EH (cell line): ENCODE measurements at regions not wholly inside any gene's neighbourhood (a gene's known extent, or its start where the extent isn't known, plus 50 kb on each side); places are given as distances from the start of the nearest gene placed in this dataset.

Source experiments
- DNase-seq: peaks from one replicate; pipeline ENCODE4 v3.0.0-alpha.2; 2015; ENCODE audit warnings: low read depth

- no peak for DNase-seq
Measured at GRCh38 chr10:104576611-104577010, 64.5 kb upstream of the SORCS3 start.

DNA sequence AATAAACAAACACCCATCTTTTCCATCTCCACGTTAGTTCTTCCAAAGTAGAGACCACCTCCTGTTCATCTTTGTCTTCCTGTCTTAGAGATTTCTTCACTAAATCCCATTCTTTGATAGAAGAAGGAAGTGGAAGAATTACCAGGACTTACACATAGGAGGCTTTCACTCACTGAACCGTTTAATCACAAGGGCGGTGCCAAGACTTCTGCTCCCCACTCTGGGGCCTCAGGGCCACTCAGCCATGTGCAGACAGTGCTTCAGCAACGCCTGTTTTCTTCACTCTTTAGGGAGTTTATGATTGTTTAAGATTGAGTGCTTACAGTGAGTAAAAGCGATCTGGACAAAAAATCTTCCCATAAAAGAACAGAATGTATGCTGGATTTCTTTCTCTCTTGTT, 63.9 kb upstream of the SORCS3 start:
- no peak for DNase-seq

DNA sequence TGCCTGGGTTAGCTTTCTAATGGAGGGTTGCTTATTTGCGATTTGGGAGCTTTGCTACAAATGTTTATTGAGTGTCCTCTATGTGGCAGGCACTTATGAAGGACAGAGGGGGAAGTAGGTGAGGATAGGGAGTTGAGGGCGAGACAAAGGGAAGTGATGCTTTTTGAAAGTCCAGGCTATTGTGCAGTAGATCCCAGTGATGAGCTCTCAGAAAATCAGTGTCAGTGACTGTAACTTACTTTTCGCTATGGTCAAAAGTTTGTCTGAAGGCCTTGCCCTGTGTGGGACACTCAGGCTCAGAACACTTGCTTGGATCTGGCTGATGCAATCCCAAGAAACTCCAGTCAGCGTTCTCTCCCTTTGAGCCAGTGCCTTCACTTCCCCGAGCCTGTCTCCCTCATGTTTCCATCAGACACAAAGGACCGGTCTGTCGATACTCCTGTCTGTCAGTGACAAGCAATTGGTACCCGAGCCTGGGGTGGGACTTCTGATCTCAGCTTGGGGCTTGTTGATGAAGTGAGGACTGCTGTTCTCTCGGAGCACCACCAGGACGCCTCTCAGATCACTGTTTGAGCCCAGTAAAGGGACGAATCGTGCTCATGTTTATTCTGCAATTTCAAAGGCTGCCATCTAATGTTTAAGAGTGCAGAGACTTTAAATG, 63.1 kb upstream of the SORCS3 start:
- peak; percentile 9 for DNase-seq

DNA sequence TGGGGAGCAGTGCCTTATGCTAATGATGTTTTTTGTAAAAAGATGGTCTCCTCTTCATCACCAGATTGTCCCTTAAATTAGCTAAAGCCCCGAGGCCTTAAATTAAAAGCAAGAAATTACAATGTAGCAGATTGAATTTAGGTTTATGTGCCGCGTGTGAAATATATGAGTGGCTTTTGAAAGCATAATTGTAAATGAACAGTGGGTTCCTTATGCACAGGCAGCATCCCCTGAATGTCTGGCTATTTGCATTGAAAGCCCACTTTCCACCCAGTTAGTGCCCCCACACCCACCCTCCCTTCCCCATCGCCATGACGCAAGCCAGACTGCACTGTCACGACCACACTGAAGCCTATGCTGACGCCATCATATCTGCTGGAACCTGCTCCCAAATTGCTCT, 62.4 kb upstream of the SORCS3 start:
- DNase-seq = no peak

- no peak for DNase-seq
Measured at GRCh38 chr10:104579136-104579535, 62.0 kb upstream of the SORCS3 start.

- peak; percentile 66 for DNase-seq
Measured at GRCh38 chr10:104580321-104580720, 60.8 kb upstream of the SORCS3 start.

DNA sequence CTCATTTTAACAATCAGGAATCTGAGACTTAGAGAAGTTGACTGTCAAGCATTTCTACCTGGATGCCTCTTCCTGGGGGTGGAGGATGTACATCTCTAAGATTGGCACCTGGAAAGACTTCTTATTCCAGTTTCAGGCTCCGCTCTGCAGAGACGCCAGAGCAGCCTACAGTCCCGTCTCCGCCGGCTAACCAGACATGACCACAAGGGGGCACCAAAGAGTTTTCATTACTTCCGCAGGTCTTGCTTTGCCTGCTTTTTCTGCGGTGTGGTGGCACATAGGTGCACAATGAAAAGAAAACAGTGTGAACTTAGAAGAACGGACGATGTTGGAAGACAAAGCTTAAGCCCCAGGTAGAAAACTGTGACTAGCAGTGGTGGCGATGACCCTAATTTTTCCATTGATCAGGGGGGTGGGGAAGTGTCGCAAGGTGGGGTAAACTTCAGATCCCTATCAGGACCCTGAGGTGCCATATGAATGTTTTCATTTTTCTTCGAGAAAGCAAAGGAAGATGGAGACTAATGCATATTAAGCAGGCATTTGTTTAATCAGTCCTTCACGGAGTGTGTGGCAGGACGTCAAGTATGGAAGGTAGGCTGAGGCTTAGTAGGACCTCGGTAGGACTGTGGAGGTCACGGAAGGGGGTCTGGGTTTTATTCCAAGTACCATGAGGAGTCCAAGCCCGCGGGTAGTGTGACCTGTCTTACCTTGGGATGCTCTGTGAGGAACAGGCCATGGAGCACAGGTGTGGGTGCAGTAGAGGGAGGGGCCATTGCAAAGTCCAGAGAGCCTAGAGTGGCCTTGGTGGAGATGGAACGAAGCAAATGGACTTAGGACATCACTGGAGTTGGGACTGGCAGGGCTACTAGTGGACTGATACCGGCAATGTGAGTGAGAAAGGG, 60.1 kb upstream of the SORCS3 start:
- peak; percentile 74 for DNase-seq

DNA sequence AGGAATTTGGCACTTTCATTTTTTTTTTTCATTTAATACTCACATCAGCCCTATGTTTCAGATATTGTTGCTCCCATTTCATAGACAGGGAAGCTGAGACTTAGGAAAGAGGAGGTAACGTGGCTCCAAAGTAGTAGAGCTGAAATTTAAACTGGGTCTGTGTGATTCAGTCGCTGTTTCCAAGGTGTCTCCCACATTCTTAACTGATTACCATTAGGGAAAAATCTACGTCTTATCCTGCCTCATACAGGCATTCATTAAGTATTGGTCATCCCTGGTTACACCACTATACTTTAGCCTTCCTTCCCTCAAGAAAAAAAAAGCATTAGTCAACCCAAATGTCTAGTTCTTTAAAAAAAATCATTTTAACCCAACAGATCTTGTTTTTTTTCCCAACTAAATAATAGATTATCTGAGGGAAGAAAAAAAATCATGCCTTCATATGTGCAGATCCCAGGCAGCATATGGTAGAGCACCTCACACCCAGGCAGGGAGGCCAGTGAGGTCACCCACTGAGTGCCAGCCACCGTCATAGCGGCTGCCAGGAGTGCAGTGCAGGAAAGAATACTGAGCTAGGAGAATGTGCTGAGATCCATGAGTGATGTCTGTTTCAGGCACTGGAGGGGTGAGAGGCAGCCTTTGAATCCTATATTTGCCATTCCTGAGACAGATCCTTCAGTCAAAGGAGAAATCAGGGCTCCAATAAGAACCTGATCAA, 59.0 kb upstream of the SORCS3 start:
- DNase-seq = peak; percentile 85

DNA sequence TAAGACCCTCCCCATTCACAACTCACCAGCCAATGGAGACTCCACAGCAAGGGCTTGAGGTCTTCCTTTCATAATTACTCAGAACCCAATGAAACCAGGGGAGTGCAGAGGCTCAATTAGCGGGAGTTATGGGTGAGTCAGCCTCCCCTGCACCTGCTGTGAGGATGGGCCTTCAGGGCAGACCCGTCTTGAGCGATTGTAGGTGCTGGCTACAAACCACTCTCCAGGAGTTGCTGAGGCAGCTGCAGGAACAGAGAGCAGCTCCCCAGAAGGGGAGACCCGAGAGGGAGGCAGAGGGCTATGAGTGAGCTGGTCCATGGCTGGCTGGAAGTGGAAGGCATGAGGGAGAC, 58.5 kb upstream of the SORCS3 start:
- DNase-seq = peak; percentile 27

GRCh38 chr10:104582966-104583365, 58.1 kb upstream of the SORCS3 start:
- DNase-seq = no peak

DNA sequence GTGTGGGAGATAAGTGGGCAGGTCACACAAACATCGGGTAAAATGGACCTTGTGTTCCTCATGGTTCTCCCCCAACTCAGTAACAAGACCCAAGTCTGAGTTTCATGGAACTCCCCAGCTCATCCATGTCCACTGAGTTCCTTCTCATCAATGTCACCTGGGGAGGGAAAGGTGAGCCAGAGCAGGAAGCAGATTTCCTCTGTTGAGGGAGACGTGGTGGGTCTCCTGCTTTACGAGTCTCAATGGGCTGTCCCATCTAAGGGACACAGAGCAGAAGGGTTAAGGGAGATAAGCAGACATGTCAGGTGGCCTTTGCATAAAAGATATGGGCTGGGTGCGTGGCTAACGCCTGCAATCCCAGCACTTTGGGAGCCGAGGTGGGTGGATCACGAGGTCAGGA, 56.5 kb upstream of the SORCS3 start:
- DNase-seq = no peak

DNA sequence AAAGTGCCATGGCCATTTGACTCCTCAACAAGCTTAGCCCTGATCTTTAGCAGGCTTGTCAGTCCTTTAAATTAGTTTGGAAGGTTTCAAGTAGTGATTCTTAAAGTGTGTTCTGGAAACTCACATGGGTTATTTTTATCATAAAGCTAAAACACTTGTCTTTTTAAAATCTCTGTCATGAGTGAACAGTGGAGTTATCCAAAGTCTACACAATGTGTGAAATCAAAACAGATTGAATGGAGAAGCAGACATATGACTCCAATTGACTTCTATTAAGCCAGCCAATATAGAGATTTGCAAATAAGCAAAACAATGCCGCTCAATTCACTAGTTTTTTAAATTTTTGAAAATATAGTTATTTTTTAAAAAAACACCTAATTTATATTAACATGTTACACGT, 53.3 kb upstream of the SORCS3 start:
- no peak for DNase-seq

DNA sequence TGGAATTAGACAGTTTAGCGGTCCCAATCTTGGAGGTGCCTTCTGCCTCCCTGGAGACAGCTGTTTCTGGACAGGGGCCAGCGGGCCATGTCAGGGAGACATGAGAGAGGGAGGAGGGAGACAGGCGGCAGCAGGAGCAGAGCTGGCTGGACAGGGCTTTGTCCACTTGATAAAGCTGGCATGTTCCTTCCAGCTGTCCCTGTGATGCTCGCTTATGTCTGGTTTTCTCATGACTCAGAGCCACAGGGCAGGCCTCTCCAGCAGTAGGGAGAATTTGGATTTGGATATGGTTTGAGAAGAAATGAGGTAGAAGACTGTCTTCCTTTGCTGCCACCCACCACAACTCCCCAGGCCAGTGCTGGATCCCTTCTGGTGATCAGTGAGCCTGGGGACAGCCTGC, 51.7 kb upstream of the SORCS3 start:
- DNase-seq = peak; percentile 66

DNA sequence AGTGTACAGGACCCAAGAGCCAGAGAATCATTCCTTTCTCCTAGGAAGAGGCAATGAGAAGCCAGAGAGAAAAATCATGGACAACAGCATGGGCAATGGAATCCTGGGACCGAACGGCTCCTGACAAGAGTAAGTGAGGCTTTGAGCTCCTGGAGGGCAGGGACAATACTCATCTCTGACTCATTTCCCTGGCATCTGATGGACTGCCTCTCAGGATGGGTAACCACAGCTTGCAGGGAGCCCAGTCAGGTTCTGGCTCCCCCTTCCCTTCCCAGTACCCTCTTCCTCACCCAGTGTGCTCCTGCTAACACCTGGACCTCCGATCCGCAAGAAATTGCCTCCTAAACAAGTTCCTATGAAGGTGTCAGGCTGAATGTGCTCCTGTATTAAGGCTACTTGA, 51.2 kb upstream of the SORCS3 start:
- DNase-seq = peak; percentile 89
